Bone marrow (tissue), 2 donors: ENCODE measurements at regions not wholly inside any gene's neighbourhood (a gene's known extent, or its start where the extent isn't known, plus 50 kb on each side); places are given as distances from the start of the nearest gene placed in this dataset.
"Not testable (repeated sequence)": the region's sequence is repeated elsewhere in the genome, so short reads cannot be mapped to it uniquely, and the experiment has no call there.

Source experiments
- DNase-seq, 2 donors: peaks; one replicate each; lab custom pipeline; 2025; lab: John Stamatoyannopoulos, UW

DNA sequence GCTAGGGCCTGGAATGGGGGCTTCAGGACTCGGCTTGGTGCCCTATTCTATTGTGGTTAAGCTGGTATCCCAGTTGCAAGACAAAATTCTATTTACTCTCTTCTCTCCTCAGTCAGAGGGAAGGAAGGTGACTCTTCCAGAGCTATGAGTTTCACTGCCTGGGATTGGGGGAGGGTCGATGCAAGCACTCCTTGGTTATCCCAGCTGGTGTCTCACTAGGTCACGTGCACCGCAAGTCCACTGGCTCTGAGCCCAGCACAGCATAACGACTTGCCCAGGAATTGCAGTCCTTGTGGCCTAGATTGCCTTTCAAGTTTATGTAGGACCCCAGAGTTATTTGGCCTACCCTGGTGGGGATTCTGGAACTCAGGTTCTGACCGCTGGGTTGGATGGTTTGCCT is 958.8 kb downstream of the IGSF11 start:
- DNase-seq: no peak

DNA sequence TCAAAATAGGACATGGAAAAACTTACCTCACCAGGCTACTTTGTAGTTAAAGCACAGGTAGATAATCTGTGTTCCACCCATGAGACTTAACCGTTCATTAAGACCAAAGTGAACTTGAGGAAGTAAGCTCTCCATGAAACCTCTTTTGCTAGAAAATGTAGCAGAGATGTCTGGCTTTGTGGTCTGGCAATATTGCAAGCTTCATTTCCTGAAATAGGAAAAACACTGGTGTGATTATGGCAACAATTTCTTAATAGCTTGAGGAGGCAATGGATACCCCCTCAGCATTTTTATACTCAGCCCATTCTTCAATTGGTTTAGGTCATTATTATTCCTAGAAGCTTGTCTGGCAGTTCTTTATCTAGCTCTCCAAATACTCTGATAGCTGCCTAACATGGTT is 957.3 kb downstream of the IGSF11 start:
- no peak for DNase-seq

GRCh38 chr3:118080889-118081288 is 953.8 kb downstream of the IGSF11 start:
- DNase-seq: no peak

GRCh38 chr3:118088696-118089095 is 946.0 kb downstream of the IGSF11 start:
- DNase-seq: no peak

DNA sequence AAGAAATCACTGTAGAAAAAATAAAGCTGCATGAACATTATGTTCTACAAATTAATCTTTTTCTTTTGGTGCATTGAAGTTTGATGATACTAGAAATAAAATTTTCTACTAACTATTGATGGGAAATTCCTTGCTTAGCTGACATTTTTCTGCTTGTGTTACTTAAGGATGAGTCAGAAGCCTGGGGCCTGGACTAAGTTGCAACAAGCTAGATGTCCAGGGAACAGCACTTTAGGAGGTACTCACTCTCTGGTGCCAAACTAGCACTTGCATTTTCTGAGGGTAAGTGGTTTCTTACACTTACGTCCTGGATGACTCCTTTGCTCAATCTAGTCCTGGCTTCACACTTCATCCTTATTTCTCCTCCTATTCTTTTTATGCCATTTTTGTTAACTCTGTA is 945.1 kb downstream of the IGSF11 start:
- DNase-seq: no peak

DNA sequence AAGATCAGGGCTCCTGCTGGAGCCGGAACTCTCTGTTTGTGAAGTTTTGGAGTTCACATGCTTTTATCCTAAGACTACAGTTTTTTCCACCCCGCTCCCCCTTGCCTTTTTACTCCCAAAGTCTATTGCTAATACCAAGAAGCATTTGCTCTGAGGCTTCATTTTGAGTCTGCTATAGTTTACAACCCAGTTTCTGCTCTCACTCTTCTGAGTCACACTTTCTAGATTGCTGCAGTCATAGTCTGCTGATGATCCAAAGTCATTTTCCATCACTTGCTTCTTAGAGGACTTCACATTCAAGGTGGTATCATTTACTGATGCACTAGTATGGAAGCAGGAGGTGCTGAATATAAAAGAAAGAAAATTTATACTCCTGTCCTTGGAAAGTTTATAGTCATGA is 937.4 kb downstream of the IGSF11 start:
- DNase-seq: no peak

GRCh38 chr3:118097660-118098059 is 937.0 kb downstream of the IGSF11 start:
- no peak for DNase-seq

GRCh38 chr3:118098827-118099226 is 935.8 kb downstream of the IGSF11 start:
- DNase-seq: no peak

DNA sequence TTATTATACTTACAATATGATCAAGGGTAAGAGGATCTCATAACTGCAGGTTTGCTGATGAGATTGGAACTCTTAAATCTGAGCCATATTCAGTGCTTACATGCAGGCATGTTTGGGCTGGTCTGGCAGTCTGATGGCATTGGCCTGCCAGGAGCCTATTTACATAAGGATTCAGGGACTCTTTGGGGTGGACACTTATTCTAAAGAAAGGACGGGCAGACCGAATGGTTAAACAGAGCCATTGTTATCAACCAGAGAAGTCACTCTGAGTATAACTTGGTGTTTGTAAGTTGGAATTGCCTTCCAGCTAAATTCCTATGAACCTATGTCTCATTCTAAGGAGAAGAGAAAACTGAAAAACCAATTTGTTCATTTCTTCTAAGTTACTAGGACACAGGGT is 932.8 kb downstream of the IGSF11 start:
- DNase-seq: no peak

GRCh38 chr3:118102737-118103136 is 931.9 kb downstream of the IGSF11 start:
- no peak for DNase-seq

DNA sequence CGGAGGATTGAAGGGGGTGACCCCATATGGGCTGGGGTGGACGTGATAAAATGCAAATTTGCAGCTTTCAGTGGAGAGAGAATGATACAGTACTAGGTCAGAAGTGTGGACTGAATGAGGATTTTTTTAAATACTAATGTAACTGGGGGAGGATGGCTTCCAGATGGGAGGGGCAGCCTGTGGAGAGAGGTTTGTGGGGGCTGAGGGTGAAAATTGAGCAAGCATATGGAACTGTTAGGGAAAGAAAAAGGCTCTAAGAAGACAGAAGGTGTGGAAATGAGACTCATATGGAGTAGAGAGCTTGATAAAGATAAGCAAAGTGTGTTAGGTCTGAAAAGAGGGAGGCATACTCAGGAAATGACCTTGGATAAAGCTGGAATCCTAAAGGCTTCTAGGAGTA is 926.4 kb downstream of the IGSF11 start:
- DNase-seq: no peak

GRCh38 chr3:118108769-118109168 is 925.9 kb downstream of the IGSF11 start:
- DNase-seq: no peak

GRCh38 chr3:118110211-118110610 is 924.4 kb downstream of the IGSF11 start:
- no peak for DNase-seq

DNA sequence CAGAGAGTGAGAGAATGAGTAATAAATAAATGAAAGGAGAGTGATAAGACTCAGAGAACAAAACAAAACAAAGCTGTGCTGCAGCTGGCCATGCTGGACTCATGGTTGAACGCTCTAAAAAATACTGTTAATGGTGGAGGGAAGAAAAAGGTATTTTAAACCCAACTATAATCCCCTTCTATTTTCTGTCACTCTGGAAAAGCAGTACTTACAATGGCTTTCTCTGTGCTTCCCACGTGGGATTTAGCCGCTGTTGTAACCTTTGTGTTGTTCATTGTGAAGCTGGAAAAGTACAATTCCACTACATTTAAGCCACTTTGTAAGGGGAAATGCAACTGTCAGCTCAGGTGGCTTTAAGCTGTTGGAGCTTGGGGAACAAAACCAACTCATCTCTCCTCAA is 917.7 kb downstream of the IGSF11 start:
- no peak for DNase-seq

DNA sequence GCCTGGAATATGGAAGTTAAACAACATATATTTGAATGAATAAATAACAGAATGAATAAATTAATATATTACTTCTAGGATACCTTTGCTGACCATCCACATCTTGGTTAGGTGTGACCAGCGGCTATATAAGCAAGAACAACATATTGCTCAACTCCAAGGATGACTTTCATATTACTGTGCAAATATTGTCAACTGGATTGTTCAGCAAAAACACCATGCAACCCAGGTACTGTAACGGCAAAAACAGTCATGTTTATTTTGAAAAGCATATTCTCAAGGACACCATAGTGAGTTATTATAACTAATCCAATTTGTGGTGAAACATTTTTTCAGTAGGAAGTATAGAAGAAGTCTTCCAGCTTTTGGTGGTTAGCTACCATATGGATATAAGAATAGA is 907.9 kb downstream of the IGSF11 start:
- DNase-seq: no peak

- no peak for DNase-seq
These were observed 906.7 kb downstream of the IGSF11 start for GRCh38 chr3:118127992-118128391.

- no peak for DNase-seq
These were observed 905.8 kb downstream of the IGSF11 start for GRCh38 chr3:118128886-118129285.

DNA sequence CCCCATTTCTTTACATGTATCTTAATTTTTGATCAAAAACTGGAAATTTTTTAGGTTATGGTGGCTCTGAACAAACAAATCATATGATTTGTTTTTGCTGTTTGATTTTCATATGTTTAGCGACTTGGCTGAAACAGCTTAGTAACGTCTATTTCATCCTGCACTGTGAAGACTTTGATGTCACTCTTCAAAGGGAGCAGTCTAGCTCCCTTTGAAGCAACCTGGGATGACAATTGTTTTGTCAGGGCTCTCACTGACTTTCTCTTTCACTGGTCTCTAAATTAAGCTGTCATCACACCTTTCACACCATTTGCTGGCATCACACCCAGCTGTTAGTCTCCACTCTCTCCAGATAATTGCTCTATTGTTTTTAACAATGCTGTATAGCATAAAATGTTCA is 896.9 kb downstream of the IGSF11 start:
- DNase-seq: no peak

DNA sequence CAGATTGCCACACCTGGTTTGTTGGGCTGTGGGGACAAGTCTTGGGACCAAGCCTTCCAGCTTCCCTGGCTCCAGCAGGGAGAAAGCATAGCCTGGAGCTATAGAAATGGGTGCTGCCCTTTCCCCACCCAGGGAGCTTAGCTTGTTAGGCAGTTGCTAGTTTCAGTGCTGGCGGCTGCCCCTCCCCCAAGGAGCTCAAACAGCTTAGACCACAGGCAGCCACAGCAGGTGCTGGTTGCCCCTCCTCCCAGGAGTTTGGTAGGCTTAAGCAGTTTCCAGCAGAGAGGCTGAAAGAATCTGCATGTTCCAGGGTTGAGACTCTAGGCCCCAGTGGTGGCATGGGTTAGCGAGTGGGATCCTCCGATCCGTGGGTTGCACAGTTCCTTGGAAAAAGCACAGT is 889.7 kb downstream of the IGSF11 start:
- no peak for DNase-seq

- no peak for DNase-seq
These were observed 887.8 kb downstream of the IGSF11 start for GRCh38 chr3:118146658-118147375.

- no peak for DNase-seq
These were observed 883.5 kb downstream of the IGSF11 start for GRCh38 chr3:118151164-118151563.

- DNase-seq: not testable (repeated sequence)
These were observed 871.7 kb downstream of the IGSF11 start for GRCh38 chr3:118162627-118163588.

DNA sequence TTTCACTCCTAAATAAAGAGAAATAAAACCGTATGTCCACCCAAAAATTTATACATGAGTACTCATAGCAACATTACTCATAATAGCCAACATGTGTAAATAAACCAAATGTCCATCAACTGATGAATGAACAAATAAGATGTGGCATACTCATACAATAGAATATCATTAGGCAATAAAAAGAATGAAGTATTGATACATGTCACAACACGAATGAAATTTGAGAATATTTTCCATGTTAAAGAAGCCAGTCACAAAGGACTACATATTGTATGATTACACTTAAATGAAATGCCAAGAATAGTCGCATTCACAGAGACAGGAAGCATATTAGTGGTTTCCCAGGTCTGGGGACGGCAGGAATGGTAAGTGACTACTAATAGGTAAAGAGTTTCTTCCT is 869.2 kb downstream of the IGSF11 start:
- DNase-seq: no peak
